Glomerular visceral epithelial cell (primary cell): ENCODE measurements at regions not wholly inside any gene's neighbourhood (a gene's known extent, or its start where the extent isn't known, plus 50 kb on each side); places are given as distances from the start of the nearest gene placed in this dataset.
A peak's percentile ranks its signal among the peaks of the same experiment; 100 is the strongest.

Source experiments
- DNase-seq: peaks from one replicate; pipeline ENCODE4 v3.0.0-alpha.2; 2016; ENCODE audit errors: extremely low spot score

- peak; percentile 2 for DNase-seq
These were observed 212.1 kb downstream of the GXYLT1 start for GRCh38 chr12:41932470-41932991.

GRCh38 chr12:41930866-41931437 is 213.7 kb downstream of the GXYLT1 start:
- DNase-seq, result no peak

GRCh38 chr12:41924111-41924510 is 220.6 kb downstream of the GXYLT1 start:
- peak; percentile 4 for DNase-seq

- DNase-seq, result no peak
These were observed 221.3 kb downstream of the GXYLT1 start for GRCh38 chr12:41923351-41923750.

- DNase-seq, result no peak
These were observed 224.3 kb downstream of the GXYLT1 start for GRCh38 chr12:41920355-41920754.

GRCh38 chr12:41919526-41920261 is 225.0 kb downstream of the GXYLT1 start:
- no peak for DNase-seq

- no peak for DNase-seq
These were observed 225.6 kb downstream of the GXYLT1 start for GRCh38 chr12:41919048-41919447.

GRCh38 chr12:41917938-41918341 is 226.7 kb downstream of the GXYLT1 start:
- DNase-seq, result no peak

- no peak for DNase-seq
These were observed 227.5 kb downstream of the GXYLT1 start for GRCh38 chr12:41917181-41917580.

GRCh38 chr12:41910578-41911320 is 233.9 kb downstream of the GXYLT1 start:
- DNase-seq, result no peak

GRCh38 chr12:41908206-41908605 is 236.5 kb downstream of the GXYLT1 start:
- DNase-seq, result no peak

GRCh38 chr12:41907550-41907949 is 237.1 kb downstream of the GXYLT1 start:
- DNase-seq, result no peak

GRCh38 chr12:41907021-41907420 is 237.7 kb downstream of the GXYLT1 start:
- no peak for DNase-seq

- DNase-seq, result no peak
These were observed 238.8 kb downstream of the GXYLT1 start for GRCh38 chr12:41905759-41906297.

- no peak for DNase-seq
These were observed 239.5 kb downstream of the GXYLT1 start for GRCh38 chr12:41905073-41905758.

GRCh38 chr12:41904041-41904440 is 240.6 kb downstream of the GXYLT1 start:
- no peak for DNase-seq

GRCh38 chr12:41903014-41903708 is 241.5 kb downstream of the GXYLT1 start:
- no peak for DNase-seq

- no peak for DNase-seq
These were observed 245.1 kb downstream of the GXYLT1 start for GRCh38 chr12:41899577-41899976.

- DNase-seq, result no peak
These were observed 247.1 kb downstream of the GXYLT1 start for GRCh38 chr12:41897593-41897992.

GRCh38 chr12:41893491-41893890 is 251.2 kb downstream of the GXYLT1 start:
- DNase-seq, result no peak

GRCh38 chr12:41892302-41892701 is 252.4 kb downstream of the GXYLT1 start:
- DNase-seq, result no peak
